Lung microvascular endothelial cell (primary cell): ENCODE measurements at regions not wholly inside any gene's neighbourhood (a gene's known extent, or its start where the extent isn't known, plus 50 kb on each side); places are given as distances from the start of the nearest gene placed in this dataset.
"Not testable (repeated sequence)": the region's sequence is repeated elsewhere in the genome, so short reads cannot be mapped to it uniquely, and the experiment has no call there.

Experiments used
- DNase-seq, 2 donors: peaks; one replicate each; pipeline versions ENCODE4 v3.0.0 to v3.0.0-alpha.2; 2010; ENCODE audit warnings: low read depth in 2 of 2

DNA sequence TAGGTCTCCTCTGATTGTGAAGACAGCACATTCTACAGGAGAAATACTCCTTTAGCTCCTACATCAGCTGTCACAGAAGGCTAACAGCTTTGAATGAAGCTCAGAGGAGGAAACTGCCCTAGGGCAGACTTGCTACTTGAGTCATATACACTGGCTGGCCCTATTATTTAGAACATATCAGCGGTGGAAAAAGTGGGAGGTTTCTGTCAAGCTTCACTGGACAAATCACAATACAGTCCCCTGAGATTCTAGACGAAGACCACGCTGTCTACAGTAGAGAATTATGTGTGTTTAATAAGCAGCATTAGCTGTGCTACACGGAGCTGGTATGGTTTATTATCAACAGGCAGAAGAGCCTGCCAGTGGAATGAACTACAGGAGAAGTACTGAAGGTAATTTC, 230.9 kb upstream of the FSIP2 start:
- DNase-seq = no peak

GRCh38 chr2:185510060-185510459, 228.5 kb upstream of the FSIP2 start:
- DNase-seq = no peak

DNA sequence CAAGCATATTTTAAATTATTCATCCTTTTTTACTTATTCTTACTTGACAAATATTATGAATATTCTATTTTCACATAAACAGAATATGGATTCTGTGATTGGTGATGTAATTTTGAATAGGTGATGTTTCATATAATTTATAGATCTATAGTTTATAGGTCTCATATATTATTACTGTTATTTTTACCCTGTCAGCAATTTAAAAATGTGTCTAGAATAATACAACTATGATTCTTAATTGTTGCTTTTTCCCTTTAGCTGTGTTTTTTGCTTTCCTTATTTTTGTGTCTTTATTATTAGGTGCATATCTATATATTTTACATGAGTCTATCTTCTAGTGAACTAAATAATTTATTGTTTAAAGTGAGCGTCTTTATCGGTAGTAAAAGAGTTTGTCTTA, 226.7 kb upstream of the FSIP2 start:
- no peak for DNase-seq

DNA sequence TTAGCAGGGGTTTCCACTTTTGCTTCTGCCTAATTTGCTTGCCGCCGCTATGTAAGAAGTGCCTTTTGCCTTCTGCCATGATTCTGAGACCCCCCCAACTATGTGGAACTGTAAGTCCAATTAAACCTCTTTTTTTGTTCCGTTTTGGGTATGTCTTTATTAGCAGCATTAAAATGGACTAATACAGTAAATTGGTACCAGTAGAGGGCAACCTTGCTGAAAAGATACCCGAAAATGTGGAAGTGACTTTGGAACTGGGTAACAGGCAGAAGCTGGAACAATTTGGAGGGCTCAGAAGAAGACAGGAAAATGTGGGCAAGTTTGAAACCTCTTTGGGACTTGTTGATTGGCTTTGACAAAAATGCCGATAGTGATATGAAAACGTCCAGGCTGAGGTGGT, 216.1 kb upstream of the FSIP2 start:
- no peak for DNase-seq

- not testable (repeated sequence) for DNase-seq
These were observed 214.4 kb upstream of the FSIP2 start for GRCh38 chr2:185524242-185524641.

DNA sequence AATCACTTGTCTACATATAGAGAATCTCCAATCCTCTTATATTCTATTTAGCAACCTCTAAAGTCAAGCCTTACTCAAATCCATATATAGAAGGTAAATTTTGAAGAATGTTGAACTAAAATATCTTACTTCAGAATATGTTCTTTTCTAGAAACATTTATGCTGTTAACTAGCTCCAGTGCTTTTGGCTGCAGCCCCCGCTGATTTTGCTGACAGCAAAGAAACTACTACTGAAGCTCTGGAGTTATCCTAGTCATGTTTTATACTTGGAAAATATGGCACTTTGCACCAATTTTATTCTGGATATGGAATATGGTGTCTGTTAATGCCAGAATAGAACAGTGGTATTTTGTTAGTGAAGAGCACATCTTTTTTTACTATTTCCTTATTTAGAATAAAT, 212.4 kb upstream of the FSIP2 start:
- no peak for DNase-seq

DNA sequence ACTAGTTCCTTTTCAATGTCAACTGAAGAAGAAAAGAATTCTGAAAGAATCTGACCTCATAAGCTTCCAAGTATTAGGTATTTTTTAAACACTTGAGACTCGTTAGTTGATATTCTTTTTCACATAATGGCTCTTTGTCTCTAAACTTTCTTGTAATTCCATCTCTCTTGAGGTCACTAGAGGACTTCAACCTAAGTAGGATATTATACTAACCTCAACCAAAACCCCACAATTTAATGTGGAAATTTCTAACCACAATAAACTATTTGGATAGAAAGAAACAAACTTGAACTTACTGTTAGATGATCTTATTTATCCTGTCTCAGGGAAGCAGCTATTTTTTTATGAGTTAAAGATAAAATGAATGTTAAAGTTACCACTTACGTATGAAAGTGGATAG, 206.9 kb upstream of the FSIP2 start:
- DNase-seq = no peak

- no peak for DNase-seq
These were observed 200.9 kb upstream of the FSIP2 start for GRCh38 chr2:185537689-185538088.

DNA sequence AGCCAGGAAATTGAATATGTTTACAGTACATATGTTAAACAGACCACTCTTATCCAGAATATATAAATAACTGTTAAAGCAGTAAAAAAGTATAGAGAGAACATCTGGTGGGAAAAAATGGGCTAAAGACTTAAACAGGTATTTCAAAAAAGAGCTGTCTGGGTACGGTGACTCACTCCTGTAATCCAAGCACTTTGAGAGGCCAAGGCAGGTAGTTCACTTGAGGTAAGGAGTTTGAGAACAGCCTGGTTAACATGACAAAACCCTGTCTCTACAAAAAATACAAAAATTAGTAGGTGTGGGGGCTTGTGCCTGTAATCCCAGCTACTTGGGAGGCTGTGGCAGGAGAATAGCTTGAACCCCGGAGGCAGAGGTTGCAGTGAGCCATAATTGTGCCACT, 171.4 kb upstream of the FSIP2 start:
- DNase-seq = no peak

GRCh38 chr2:185567940-185568339, 170.7 kb upstream of the FSIP2 start:
- no peak for DNase-seq

- DNase-seq = no peak
These were observed 160.3 kb upstream of the FSIP2 start for GRCh38 chr2:185578322-185578721.

DNA sequence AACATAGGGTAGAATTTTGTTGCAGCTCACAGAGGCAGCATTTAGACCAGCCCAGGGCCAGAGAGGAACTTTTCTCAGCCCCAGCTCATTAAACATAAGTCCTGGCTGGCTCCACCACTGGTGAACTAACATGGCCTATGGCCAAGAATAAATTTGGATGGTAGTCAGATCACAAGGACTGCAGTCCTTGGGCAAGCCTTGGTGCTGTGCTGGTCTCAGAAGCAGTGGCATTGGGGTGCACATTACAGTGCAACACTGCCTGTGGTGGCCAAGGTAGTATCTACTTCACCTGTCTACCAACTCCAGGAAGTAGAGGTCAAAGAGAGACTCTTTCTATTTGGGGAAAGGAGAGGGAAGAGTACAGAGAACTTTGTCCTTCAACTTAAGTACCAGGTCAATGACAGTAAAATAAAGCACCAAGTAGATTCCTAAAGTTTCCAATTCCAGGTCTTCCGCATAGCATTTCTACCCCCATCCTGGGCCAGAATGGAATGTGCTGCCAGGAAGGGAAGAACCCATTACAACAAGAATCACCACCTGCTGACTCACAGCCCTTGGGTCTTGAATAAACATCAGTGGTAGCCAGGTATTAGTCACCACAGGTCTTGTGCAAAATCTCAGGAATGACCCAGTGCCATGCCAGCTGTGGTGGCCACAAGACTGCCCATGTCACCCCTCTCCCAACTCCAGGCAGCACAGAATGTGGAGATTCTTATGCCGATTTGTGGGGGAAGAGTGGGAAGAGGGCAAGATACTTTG, 155.4 kb upstream of the FSIP2 start:
- DNase-seq = no peak

GRCh38 chr2:185585165-185585564, 153.4 kb upstream of the FSIP2 start:
- DNase-seq = not testable (repeated sequence)

GRCh38 chr2:185591276-185591675, 147.3 kb upstream of the FSIP2 start:
- not testable (repeated sequence) for DNase-seq

DNA sequence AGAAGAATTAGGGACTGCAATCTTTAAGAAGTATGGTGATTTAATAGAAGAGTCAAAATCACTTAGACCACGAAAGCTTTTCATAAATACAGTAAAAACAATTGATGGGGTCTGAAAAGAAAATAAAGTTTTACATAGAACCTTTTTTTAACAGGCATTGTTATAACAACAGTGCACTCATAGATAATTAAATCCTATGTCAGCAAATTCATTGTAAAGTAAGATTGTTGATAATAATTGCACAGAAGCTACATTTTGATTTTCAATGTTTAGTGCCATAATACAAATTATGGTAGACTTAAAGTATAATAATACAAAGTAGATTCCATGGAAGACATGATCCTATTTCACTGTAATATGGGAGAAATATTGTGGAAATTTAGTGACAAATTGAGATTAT, 130.7 kb upstream of the FSIP2 start:
- DNase-seq = no peak

- no peak for DNase-seq
These were observed 129.8 kb upstream of the FSIP2 start for GRCh38 chr2:185608799-185609198.

- DNase-seq = no peak
These were observed 128.3 kb upstream of the FSIP2 start for GRCh38 chr2:185610301-185610700.

GRCh38 chr2:185618625-185619024, 120.0 kb upstream of the FSIP2 start:
- DNase-seq = no peak

DNA sequence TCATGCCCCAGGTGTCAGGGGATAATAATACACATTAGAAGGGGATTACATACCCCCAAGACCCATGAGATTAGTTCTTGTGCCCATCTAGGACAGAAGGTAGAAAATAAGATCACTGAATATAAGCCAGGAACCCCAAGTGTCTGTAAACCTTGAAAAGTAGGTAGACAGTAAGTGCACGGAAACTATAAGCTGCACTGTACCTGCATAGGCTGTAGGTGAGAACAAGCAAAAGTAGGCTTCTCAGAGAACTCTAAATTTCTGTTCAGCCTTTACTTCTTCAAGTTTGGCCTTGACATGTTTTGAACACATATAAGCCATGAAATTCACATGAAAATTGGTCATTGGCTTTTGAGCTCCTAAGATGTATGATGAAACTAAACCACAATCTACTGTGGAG, 113.0 kb upstream of the FSIP2 start:
- no peak for DNase-seq

DNA sequence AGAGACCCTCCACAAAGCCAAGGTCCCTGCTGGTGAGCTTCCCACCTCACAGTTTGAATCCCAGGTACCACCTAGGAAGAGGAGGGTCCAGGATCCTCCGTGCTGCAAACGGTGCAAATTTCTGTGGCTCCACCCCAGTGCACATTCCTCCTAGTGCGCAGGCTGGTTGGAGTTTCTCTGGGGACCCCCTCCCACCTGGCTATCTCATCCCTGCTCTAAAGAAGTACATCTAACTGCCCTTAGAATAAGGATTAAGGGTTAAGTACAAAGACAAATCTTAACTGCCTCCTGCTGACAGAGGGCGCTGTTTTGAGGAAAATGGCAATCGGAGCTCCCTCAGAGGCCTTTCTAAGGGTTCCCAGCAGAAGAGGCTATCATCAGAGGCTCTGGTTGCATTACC, 109.6 kb upstream of the FSIP2 start:
- no peak for DNase-seq

DNA sequence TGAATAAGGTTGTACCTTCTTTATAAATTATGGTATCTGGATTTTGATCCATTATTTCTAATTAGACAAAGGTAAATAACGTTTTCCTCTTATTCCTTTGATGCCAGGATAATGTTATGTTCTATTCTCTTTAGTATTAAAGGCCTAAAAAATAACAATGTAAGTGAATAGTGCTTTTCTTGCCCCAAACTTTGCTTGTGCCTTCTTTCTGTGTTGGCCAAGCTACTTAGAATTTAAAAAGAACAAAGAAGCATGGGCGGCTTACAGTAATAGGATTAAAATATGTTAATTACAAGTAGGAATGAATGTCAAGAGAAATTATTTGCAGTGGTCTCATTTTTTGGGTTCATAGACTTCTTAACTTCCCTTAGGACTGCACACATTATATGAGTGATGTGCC, 105.0 kb upstream of the FSIP2 start:
- DNase-seq = no peak

- no peak for DNase-seq
These were observed 99.8 kb upstream of the FSIP2 start for GRCh38 chr2:185638771-185639170.

GRCh38 chr2:185640588-185640987, 98.0 kb upstream of the FSIP2 start:
- DNase-seq = no peak

GRCh38 chr2:185643434-185643833, 95.2 kb upstream of the FSIP2 start:
- no peak for DNase-seq
